Skeletal muscle satellite cell (primary cell): ENCODE measurements at regions not wholly inside any gene's neighbourhood (a gene's known extent, or its start where the extent isn't known, plus 50 kb on each side); places are given as distances from the start of the nearest gene placed in this dataset.

Experiments used
- H3K27me3 ChIP-seq: 2 replicates; pipeline ENCODE4 v1.7.0; 2013; ENCODE audit warnings: low read length; ENCODE audit not compliant: control insufficient read depth, insufficient read depth
- H3K36me3 ChIP-seq: 2 replicates; pipeline ENCODE4 v1.7.0; 2013; ENCODE audit warnings: mild to moderate bottlenecking, control low read depth, low read length; ENCODE audit not compliant: insufficient read depth
- H3K4me1 ChIP-seq: 2 replicates; pipeline ENCODE4 v1.7.0; 2013; ENCODE audit warnings: low read length; ENCODE audit not compliant: control insufficient read depth, insufficient read depth
- H3K4me2 ChIP-seq: 2 replicates; pipeline ENCODE4 v1.7.0; 2013; ENCODE audit warnings: mild to moderate bottlenecking, low read length
- H3K4me3 ChIP-seq: 2 replicates; pipeline ENCODE4 v1.7.0; 2013; ENCODE audit warnings: low read length
- H3K9ac ChIP-seq: 2 replicates; pipeline ENCODE4 v1.7.0; 2013; ENCODE audit warnings: mild to moderate bottlenecking, low read depth, low read length, moderate library complexity
- H3K9me3 ChIP-seq: replicated peaks from 2 replicates; pipeline ENCODE4 v1.7.0; 2013; ENCODE audit warnings: mild to moderate bottlenecking, control low read depth, low read length

- H3K9ac ChIP-seq = no peak overlapping the region
- H3K9me3 ChIP-seq = no peaks in the 10 kb centered on the region
- peaks cover 6% of the 10 kb centered on the region for H3K4me1 ChIP-seq
- peaks cover 28% of the 10 kb centered on the region for H3K27me3 ChIP-seq
- no peak overlapping the region for H3K4me2 ChIP-seq
- H3K36me3 ChIP-seq = no peaks in the 10 kb centered on the region
- H3K4me3 ChIP-seq = no peak overlapping the region
Observed at GRCh38 chr19:13622766-13623715, 116.8 kb upstream of the CACNA1A start.

DNA sequence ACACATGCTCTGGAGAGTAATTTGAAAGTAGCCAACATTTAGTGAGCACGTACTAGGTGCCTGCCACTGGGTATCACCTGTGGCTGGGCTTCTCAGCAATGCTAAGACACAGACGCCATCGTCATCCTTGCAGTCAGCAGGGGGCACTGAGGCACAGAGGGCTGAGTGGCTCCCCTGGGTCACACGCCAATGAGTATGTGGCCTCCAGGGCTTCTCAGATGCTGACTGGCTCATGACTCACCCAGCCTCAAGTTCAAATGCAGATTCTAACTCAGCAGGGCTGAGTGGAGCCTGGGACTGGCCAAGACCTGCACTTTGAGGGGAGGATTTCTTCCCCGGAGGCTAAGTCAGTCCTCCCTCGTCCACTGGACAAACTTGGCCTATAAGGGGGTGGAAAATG lies 115.1 kb upstream of the CACNA1A start:
- peak overlapping the region; percentile 44 for H3K4me2 ChIP-seq
- no peak overlapping the region for H3K4me3 ChIP-seq
- H3K4me1 ChIP-seq = peaks cover 6% of the 10 kb centered on the region
- no peak overlapping the region for H3K9ac ChIP-seq
- H3K9me3 ChIP-seq = no peaks in the 10 kb centered on the region
- no peaks in the 10 kb centered on the region for H3K36me3 ChIP-seq
- H3K27me3 ChIP-seq = peaks cover 39% of the 10 kb centered on the region

DNA sequence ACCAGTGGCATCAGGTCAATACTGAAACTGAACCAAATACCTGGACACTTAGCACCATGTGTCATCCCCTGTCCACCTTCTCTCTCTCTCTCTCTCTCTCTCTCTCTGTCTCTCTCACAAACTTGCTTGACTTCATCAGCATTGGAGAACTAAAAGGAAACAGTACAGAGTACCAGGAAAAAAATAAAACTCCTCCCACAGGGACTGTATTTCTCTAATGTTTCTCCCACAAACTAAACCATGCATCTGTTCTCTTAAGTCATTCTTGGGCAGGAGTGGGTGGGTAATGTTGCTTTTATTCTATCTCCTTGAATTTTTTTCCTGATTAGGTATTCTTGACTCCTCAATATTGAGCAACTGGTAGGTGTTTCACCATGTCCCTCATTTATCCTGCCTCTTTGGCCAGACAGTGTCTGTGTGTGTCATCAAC lies 112.9 kb upstream of the CACNA1A start:
- no peaks in the 10 kb centered on the region for H3K36me3 ChIP-seq
- no peak overlapping the region for H3K4me3 ChIP-seq
- peaks cover 40% of the 10 kb centered on the region for H3K27me3 ChIP-seq
- H3K9ac ChIP-seq = no peak overlapping the region
- peaks cover 6% of the 10 kb centered on the region for H3K4me1 ChIP-seq
- H3K9me3 ChIP-seq = no peaks in the 10 kb centered on the region
- no peak overlapping the region for H3K4me2 ChIP-seq

- H3K9me3 ChIP-seq = no peaks in the 10 kb centered on the region
- no peak overlapping the region for H3K9ac ChIP-seq
- H3K36me3 ChIP-seq = no peaks in the 10 kb centered on the region
Observed at GRCh38 chr19:13615890-13616289, 109.6 kb upstream of the CACNA1A start.

GRCh38 chr19:13613447-13613846 lies 107.2 kb upstream of the CACNA1A start:
- no peak overlapping the region for H3K4me3 ChIP-seq
- H3K36me3 ChIP-seq = no peaks in the 10 kb centered on the region
- no peaks in the 10 kb centered on the region for H3K9me3 ChIP-seq
- H3K4me1 ChIP-seq = no peaks in the 10 kb centered on the region
- no peak overlapping the region for H3K4me2 ChIP-seq
- no peak overlapping the region for H3K9ac ChIP-seq
- H3K27me3 ChIP-seq = peaks cover 30% of the 10 kb centered on the region

More at GRCh38 chr19:13615890-13616289, 109.6 kb upstream of the CACNA1A start:
- Histone ChIP-seq H3K4me3 (no peak overlapping the region), H3K4me1 (no peaks in the 10 kb centered on the region), H3K4me2 (no peak overlapping the region), H3K27me3 (peaks cover 34% of the 10 kb centered on the region)

DNA sequence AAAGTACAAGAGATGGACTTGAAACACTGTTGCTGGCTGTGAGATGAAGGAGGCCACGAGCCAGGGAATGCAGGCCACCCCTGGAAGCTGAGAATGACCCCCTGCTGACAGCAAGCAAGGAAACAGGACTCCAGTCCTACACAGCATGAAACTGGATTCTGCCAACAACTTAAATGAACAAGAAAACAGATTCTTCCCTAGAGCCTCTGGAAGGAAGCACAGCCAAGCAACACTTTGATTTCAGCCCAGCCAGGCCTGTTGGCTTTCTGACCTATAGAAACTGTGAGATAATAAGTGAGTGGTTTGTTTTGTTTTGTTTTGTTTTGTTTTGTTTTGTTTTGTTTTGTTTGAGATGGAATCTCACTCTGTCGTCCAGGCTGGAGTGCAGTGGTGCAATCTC lies 105.3 kb upstream of the CACNA1A start:
- Histone ChIP-seq H3K4me2 (no peak overlapping the region), H3K4me3 (no peak overlapping the region), H3K9me3 (no peaks in the 10 kb centered on the region), H3K27me3 (peaks cover 22% of the 10 kb centered on the region), H3K36me3 (no peaks in the 10 kb centered on the region), H3K9ac (no peak overlapping the region), H3K4me1 (no peaks in the 10 kb centered on the region)

DNA sequence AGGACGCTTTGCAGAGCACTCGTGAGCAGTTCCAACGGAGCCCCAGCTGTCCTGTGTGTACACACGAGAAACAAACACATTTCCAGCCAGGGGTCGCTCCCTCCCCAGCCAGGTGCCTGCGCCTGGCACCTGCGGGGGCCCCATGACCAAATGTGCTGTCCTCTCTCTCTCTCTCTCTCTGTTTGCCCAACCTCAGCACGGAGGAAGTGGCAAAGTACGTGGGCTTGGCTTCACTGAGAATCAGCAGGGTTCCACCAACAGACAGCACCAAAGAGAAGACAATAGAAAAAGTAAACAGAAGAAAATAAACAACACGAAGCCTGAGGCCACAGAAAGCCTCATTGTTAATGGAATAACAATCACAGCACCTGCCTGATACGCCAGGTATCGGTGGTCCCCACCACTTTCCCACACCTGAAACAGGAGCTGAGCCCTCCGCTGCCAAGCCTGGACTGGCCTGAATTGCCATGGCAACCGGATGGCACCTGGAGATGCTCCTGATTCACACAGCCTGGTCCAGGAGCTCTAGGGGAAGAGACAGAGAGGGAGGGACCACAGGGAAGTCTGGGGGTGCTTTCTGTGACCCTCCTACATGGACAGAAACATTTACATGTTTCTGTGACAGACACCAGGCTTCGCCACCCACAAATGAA lies 103.9 kb upstream of the CACNA1A start:
- Histone ChIP-seq H3K9ac (no peak overlapping the region), H3K4me3 (no peak overlapping the region), H3K27me3 (peaks cover 13% of the 10 kb centered on the region), H3K9me3 (no peaks in the 10 kb centered on the region), H3K36me3 (no peaks in the 10 kb centered on the region), H3K4me1 (no peaks in the 10 kb centered on the region), H3K4me2 (no peak overlapping the region)

- Histone ChIP-seq H3K4me3 (no peak overlapping the region), H3K9ac (no peak overlapping the region), H3K9me3 (no peaks in the 10 kb centered on the region), H3K4me2 (no peak overlapping the region), H3K36me3 (no peaks in the 10 kb centered on the region), H3K4me1 (no peaks in the 10 kb centered on the region), H3K27me3 (peaks cover 7% of the 10 kb centered on the region)
Observed at GRCh38 chr19:13606156-13606555, 99.9 kb upstream of the CACNA1A start.

DNA sequence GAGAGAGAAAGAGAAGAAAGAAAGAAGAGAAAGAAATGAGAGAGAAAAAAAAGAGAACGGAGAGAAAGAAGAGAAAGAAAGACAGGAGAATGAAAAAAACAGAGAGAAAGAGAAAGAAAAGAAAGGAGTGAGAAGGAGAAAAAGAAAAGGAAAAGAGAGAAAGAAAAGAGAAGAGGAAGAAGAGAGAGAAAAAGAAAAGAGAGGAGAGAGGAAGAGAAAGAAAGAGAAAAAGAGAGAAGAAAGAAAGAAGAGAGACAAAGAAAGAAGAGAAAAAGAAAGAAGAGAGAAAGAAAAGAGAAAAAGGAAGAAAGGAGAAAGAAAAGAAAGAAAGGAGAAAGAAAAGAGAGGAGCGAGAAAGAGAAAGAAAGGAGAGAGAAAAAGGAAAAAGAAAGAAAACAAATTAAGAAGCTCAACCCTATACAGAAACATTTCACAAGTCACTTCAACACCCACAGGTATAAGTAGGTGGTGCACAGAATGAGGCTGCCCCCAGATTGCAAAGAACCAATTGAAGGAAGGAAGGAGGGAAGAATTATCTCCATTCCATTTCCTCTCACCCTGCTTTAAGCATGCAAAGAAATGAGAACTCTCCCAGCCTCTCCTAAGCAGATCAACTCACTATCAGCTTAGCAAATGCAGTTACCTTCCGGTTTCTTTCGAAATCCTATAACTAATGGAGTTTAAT lies 98.8 kb upstream of the CACNA1A start:
- no peak overlapping the region for H3K4me3 ChIP-seq
- no peak overlapping the region for H3K4me2 ChIP-seq
- H3K4me1 ChIP-seq = no peaks in the 10 kb centered on the region
- H3K9me3 ChIP-seq = no peaks in the 10 kb centered on the region
- no peaks in the 10 kb centered on the region for H3K36me3 ChIP-seq
- peaks cover 10% of the 10 kb centered on the region for H3K27me3 ChIP-seq
- no peak overlapping the region for H3K9ac ChIP-seq

GRCh38 chr19:13600802-13601201 lies 94.5 kb upstream of the CACNA1A start:
- Histone ChIP-seq H3K4me3 (no peak overlapping the region), H3K9me3 (no peaks in the 10 kb centered on the region), H3K9ac (no peak overlapping the region), H3K4me2 (no peak overlapping the region), H3K4me1 (no peaks in the 10 kb centered on the region), H3K36me3 (no peaks in the 10 kb centered on the region), H3K27me3 (peaks cover 9% of the 10 kb centered on the region)

GRCh38 chr19:13600091-13600490 lies 93.8 kb upstream of the CACNA1A start:
- H3K36me3 ChIP-seq = no peaks in the 10 kb centered on the region

More at GRCh38 chr19:13600091-13600490, 93.8 kb upstream of the CACNA1A start:
- H3K4me3 ChIP-seq = no peak overlapping the region
- peaks cover 5% of the 10 kb centered on the region for H3K27me3 ChIP-seq
- no peak overlapping the region for H3K9ac ChIP-seq
- H3K4me2 ChIP-seq = no peak overlapping the region
- no peaks in the 10 kb centered on the region for H3K4me1 ChIP-seq
- H3K9me3 ChIP-seq = no peaks in the 10 kb centered on the region
